Neural progenitor cell (in vitro differentiated cells): ENCODE measurements at regions not wholly inside any gene's neighbourhood (a gene's known extent, or its start where the extent isn't known, plus 50 kb on each side); places are given as distances from the start of the nearest gene placed in this dataset.

ENCODE experiments used
- EZH2 ChIP-seq: fragments of 200-600 bp; sonication (generic); IDR thresholded peaks from 2 replicates; pipeline ENCODE4 v1.6.1; 2017; ENCODE audit warnings: antibody characterized with exemption, mild to moderate bottlenecking, moderate library complexity
- TF ChIP-seq, protein P1 (sequence below): fragments of 200-600 bp; sonication (generic); IDR thresholded peaks from 2 replicates; pipeline ENCODE4 v1.5.1; 2017; ENCODE audit warnings: antibody characterized with exemption, mild to moderate bottlenecking

DNA sequence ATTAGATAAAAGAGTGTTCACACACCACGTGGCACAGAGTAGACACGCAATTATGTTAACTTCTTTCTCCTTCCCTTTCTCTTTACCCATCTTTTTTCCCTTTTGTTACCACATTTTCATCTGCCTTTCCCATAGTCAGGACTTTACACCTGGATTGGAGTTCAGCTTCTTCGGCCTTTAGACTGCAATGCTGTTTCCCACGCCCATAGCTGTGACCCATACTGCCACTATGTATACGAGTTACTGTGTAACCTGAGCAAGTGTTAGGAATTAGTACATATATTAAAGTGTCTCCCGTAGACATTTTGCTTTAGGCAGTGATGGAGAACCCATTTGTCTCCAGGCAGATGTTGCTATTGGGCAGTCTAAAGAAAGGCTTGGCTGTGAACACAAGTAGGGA, 143.6 kb upstream of the SLC28A3 start:
- TF ChIP-seq, protein P1, sequence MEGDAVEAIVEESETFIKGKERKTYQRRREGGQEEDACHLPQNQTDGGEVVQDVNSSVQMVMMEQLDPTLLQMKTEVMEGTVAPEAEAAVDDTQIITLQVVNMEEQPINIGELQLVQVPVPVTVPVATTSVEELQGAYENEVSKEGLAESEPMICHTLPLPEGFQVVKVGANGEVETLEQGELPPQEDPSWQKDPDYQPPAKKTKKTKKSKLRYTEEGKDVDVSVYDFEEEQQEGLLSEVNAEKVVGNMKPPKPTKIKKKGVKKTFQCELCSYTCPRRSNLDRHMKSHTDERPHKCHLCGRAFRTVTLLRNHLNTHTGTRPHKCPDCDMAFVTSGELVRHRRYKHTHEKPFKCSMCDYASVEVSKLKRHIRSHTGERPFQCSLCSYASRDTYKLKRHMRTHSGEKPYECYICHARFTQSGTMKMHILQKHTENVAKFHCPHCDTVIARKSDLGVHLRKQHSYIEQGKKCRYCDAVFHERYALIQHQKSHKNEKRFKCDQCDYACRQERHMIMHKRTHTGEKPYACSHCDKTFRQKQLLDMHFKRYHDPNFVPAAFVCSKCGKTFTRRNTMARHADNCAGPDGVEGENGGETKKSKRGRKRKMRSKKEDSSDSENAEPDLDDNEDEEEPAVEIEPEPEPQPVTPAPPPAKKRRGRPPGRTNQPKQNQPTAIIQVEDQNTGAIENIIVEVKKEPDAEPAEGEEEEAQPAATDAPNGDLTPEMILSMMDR: no peak
- no peak for TF ChIP-seq EZH2
